ENCODE measurements at regions not wholly inside any gene's neighbourhood (a gene's known extent, or its start where the extent isn't known, plus 50 kb on each side); places are given as distances from the start of the nearest gene placed in this dataset.
"Not testable (repeated sequence)": the region's sequence is repeated elsewhere in the genome, so short reads cannot be mapped to it uniquely, and the experiment has no call there.

- no peak for DNase-seq (ENCODE audit: low spot score)
These were observed 156.8 kb downstream of the FOXD2 start for GRCh38 chr1:47594627-47595026.

GRCh38 chr1:47596328-47596727 lies 158.5 kb downstream of the FOXD2 start:
- DNase-seq (ENCODE audit: low spot score): no peak

GRCh38 chr1:47598357-47598756 lies 160.5 kb downstream of the FOXD2 start:
- no peak for DNase-seq (ENCODE audit: low spot score)

GRCh38 chr1:47599777-47600176 lies 161.9 kb downstream of the FOXD2 start:
- DNase-seq (ENCODE audit: low spot score): no peak

- DNase-seq (ENCODE audit: low spot score): not testable (repeated sequence)
These were observed 164.6 kb downstream of the FOXD2 start for GRCh38 chr1:47602491-47602890.

GRCh38 chr1:47604869-47605268 lies 167.0 kb downstream of the FOXD2 start:
- DNase-seq (ENCODE audit: low spot score): not testable (repeated sequence)

- DNase-seq (ENCODE audit: low spot score): no peak
These were observed 170.5 kb downstream of the FOXD2 start for GRCh38 chr1:47608296-47608875.

GRCh38 chr1:47611992-47612391 lies 174.1 kb downstream of the FOXD2 start:
- no peak for DNase-seq (ENCODE audit: low spot score)

- no peak for DNase-seq (ENCODE audit: low spot score)
These were observed 175.0 kb downstream of the FOXD2 start for GRCh38 chr1:47612819-47613218.

GRCh38 chr1:47616036-47616435 lies 178.2 kb downstream of the FOXD2 start:
- DNase-seq (ENCODE audit: low spot score): no peak

- DNase-seq (ENCODE audit: low spot score): no peak
These were observed 179.1 kb downstream of the FOXD2 start for GRCh38 chr1:47616906-47617305.

GRCh38 chr1:47617381-47618221 lies 179.8 kb downstream of the FOXD2 start:
- no peak for DNase-seq (ENCODE audit: low spot score)

GRCh38 chr1:47618222-47618720 lies 180.4 kb downstream of the FOXD2 start:
- DNase-seq (ENCODE audit: low spot score): no peak

- DNase-seq (ENCODE audit: low spot score): no peak
These were observed 181.0 kb downstream of the FOXD2 start for GRCh38 chr1:47618830-47619229.

- no peak for DNase-seq (ENCODE audit: low spot score)
These were observed 183.6 kb downstream of the FOXD2 start for GRCh38 chr1:47621483-47621882.

- no peak for DNase-seq (ENCODE audit: low spot score)
These were observed 184.1 kb downstream of the FOXD2 start for GRCh38 chr1:47621977-47622376.

- DNase-seq (ENCODE audit: low spot score): no peak
These were observed 185.1 kb downstream of the FOXD2 start for GRCh38 chr1:47622776-47623556.

GRCh38 chr1:47623557-47623940 lies 185.7 kb downstream of the FOXD2 start:
- no peak for DNase-seq (ENCODE audit: low spot score)

- DNase-seq (ENCODE audit: low spot score): no peak
These were observed 186.7 kb downstream of the FOXD2 start for GRCh38 chr1:47624531-47624930.

- no peak for DNase-seq (ENCODE audit: low spot score)
These were observed 189.2 kb downstream of the FOXD2 start for GRCh38 chr1:47627016-47627415.

- DNase-seq (ENCODE audit: low spot score): no peak
These were observed 189.9 kb downstream of the FOXD2 start for GRCh38 chr1:47627471-47628370.

GRCh38 chr1:47629201-47629600 lies 191.4 kb downstream of the FOXD2 start:
- no peak for DNase-seq (ENCODE audit: low spot score)
